GM23248 (cell line): ENCODE measurements at regions not wholly inside any gene's neighbourhood (a gene's known extent, or its start where the extent isn't known, plus 50 kb on each side); places are given as distances from the start of the nearest gene placed in this dataset.
"Not testable (repeated sequence)": the region's sequence is repeated elsewhere in the genome, so short reads cannot be mapped to it uniquely, and the experiment has no call there.

Experiments
- EZH2 ChIP-seq: fragments of 200-600 bp; sonication (generic); IDR thresholded peaks from 2 replicates; pipeline ENCODE4 v1.6.1; 2018; ENCODE audit warnings: antibody characterized with exemption, mild to moderate bottlenecking; ENCODE audit not compliant: insufficient read depth, poor library complexity, severe bottlenecking
- EZH2phosphoT487 ChIP-seq: fragments of 200-600 bp; sonication (generic); IDR thresholded peaks from 2 replicates; pipeline ENCODE4 v1.6.1; 2018; ENCODE audit warnings: antibody characterized with exemption, moderate library complexity, mild to moderate bottlenecking, low read depth; ENCODE audit not compliant: insufficient read depth

GRCh38 chr5:119299242-119299614 lies 56.6 kb upstream of the TNFAIP8 start:
- not testable (repeated sequence) for TF ChIP-seq EZH2, EZH2phosphoT487
